ENCODE measurements at regions not wholly inside any gene's neighbourhood (a gene's known extent, or its start where the extent isn't known, plus 50 kb on each side); places are given as distances from the start of the nearest gene placed in this dataset.

- DNase-seq, result no peak
These were observed 64.7 kb downstream of the ARRDC4 start for GRCh38 chr15:98025237-98025636.

- no peak for DNase-seq
These were observed 74.2 kb downstream of the ARRDC4 start for GRCh38 chr15:98034731-98035130.

- DNase-seq, result no peak
These were observed 74.6 kb downstream of the ARRDC4 start for GRCh38 chr15:98035134-98035533.

GRCh38 chr15:98035577-98036010 is 75.1 kb downstream of the ARRDC4 start:
- DNase-seq, result no peak

GRCh38 chr15:98039596-98039995 is 79.1 kb downstream of the ARRDC4 start:
- DNase-seq, result no peak

GRCh38 chr15:98040146-98040545 is 79.6 kb downstream of the ARRDC4 start:
- no peak for DNase-seq

- no peak for DNase-seq
These were observed 82.9 kb downstream of the ARRDC4 start for GRCh38 chr15:98043160-98044014.

GRCh38 chr15:98051734-98052133 is 91.2 kb downstream of the ARRDC4 start:
- no peak for DNase-seq

GRCh38 chr15:98057453-98057852 is 97.0 kb downstream of the ARRDC4 start:
- DNase-seq, result no peak

GRCh38 chr15:98062869-98063268 is 102.4 kb downstream of the ARRDC4 start:
- DNase-seq, result no peak

GRCh38 chr15:98063315-98063714 is 102.8 kb downstream of the ARRDC4 start:
- no peak for DNase-seq

GRCh38 chr15:98063871-98064270 is 103.4 kb downstream of the ARRDC4 start:
- DNase-seq, result no peak

GRCh38 chr15:98067339-98067738 is 106.8 kb downstream of the ARRDC4 start:
- DNase-seq, result peak in 2 of 3 donors; percentile 20 to 26

- no peak for DNase-seq
These were observed 108.8 kb downstream of the ARRDC4 start for GRCh38 chr15:98069256-98069655.

GRCh38 chr15:98070137-98070536 is 109.6 kb downstream of the ARRDC4 start:
- no peak for DNase-seq

- DNase-seq, result no peak
These were observed 111.3 kb downstream of the ARRDC4 start for GRCh38 chr15:98071786-98072185.

GRCh38 chr15:98075441-98075840 is 114.9 kb downstream of the ARRDC4 start:
- no peak for DNase-seq

GRCh38 chr15:98076021-98076816 is 115.7 kb downstream of the ARRDC4 start:
- peak; percentile 58 to 79 (median 71) for DNase-seq

GRCh38 chr15:98077186-98077585 is 116.7 kb downstream of the ARRDC4 start:
- DNase-seq, result peak; percentile 74 to 83 (median 79)

- DNase-seq, result no peak
These were observed 120.3 kb downstream of the ARRDC4 start for GRCh38 chr15:98080791-98081190.

- DNase-seq, result no peak
These were observed 122.9 kb downstream of the ARRDC4 start for GRCh38 chr15:98083203-98083910.

- peak; percentile 63 to 83 (median 79) for DNase-seq
These were observed 124.6 kb downstream of the ARRDC4 start for GRCh38 chr15:98085003-98085639.
